ENCODE measurements at regions not wholly inside any gene's neighbourhood (a gene's known extent, or its start where the extent isn't known, plus 50 kb on each side); places are given as distances from the start of the nearest gene placed in this dataset.

DNA sequence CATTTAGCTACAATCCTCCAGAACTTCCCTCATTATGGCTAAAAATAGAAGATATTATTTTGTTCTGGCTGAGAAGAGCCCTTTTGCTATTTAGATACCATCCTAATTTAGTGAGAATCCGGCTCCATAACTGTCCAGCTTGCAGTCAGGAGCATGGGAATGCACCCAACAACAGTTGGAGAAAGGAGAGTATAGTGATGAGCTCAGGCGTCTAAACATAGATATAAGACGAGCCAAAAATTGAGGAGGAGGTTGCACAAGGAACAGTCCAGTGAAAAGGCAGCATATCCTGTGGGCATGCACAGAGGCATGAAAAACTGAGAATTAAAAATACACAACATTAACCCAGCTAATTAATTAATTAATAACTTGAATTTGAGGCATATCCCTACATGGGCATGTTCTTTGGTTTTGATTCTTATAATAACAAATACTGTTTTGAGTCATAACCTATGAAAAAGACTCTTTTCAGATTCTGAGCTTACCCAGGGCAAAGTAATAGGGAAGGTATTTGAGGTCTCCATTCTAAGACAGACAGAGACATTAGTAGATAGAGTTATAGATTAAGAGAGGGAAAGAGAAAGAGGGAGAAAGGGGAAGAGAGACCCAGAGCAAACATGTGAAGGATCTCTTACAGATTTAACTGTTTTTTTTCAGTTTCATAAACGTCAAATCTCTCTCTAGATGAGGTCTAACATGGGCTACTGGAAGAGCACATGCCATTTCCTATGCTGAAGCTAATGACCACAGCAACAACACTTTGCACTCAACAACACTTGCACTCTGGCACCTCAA is 311.2 kb downstream of the OSR1 start:
- peak overlapping the region; percentile 28 for H3K23ac ChIP-seq (ENCODE audit: low read depth, low read length)
- peaks cover 6% of the 10 kb centered on the region; the same call in 1 of the 2 replicates for H3K4me1 ChIP-seq (ENCODE audit: control insufficient read depth, insufficient read depth, low read length)
- no peak overlapping the region; the same call in 1 of the 2 replicates for H3K4me2 ChIP-seq (ENCODE audit: low read depth, low read length)
- no TSS peak for BruUV-seq (replicated peaks)
- peak overlapping the region; percentile 79; the same call in 1 of the 2 replicates for H3K18ac ChIP-seq (ENCODE audit: low read depth, low read length)
- TF ChIP-seq RFX5 (IDR thresholded peaks at IDR 0.05; ENCODE audit: low read depth, low read length): no peak
- peak; percentile 51; the same call in 1 of the 2 replicates for TF ChIP-seq CEBPB (IDR thresholded peaks at IDR 0.05; ENCODE audit: low read depth, low read length)
- DNase-seq: peak; percentile 69
- H3K9me1 ChIP-seq (ENCODE audit: insufficient read depth, low read length): 0 out of 2 replicates have a peak, but pooled peaks cover 2% of the 10 kb centered on the region
- no peaks in the 10 kb centered on the region for H3K36me3 ChIP-seq (ENCODE audit: control insufficient read depth, insufficient read depth, low read length)
- ChIA-PET POLR2A (ENCODE audit: unreplicated experiment) (no interaction called here), CTCF (interaction anchor here (1.4 kb wide), 1 partner anchor 11 kb away, joined by 5 read pairs; no protein-coding TSS in a partner anchor)
- peak overlapping the region; percentile 78 for H4K91ac ChIP-seq (ENCODE audit: insufficient read depth, low read depth, low read length)
- no peak overlapping the region; the same call in 1 of the 2 replicates for H3K56ac ChIP-seq (ENCODE audit: extremely low read depth, insufficient read depth, low read length)
- H3K4me3 ChIP-seq (ENCODE audit: insufficient read depth, low read depth, low read length): no peak overlapping the region
- H2BK15ac ChIP-seq (ENCODE audit: low read depth, low read length): peak overlapping the region; percentile 97
- no peaks in the 10 kb centered on the region for H4K20me1 ChIP-seq (ENCODE audit: insufficient read depth, low read length)
- H3K27me3 ChIP-seq (ENCODE audit: control insufficient read depth, insufficient read depth, low read length): no peaks in the 10 kb centered on the region
- ATAC-seq (ENCODE audit: low read depth): peak; percentile 80
- peak overlapping the region; percentile 73 to 94 for H4K8ac ChIP-seq (ENCODE audit: low read depth in 2 of 2, low read length in 2 of 2)
- dilution Hi-C loops (cut with HindIII; ENCODE audit: low sequenced_read_pairs, unreplicated experiment): no loop called here
- peak overlapping the region; percentile 53 for H2AK9ac ChIP-seq (replicated peaks; ENCODE audit: low read depth, low read length, poor library complexity)
- peak overlapping the region; percentile 84; the same call in 1 of the 2 replicates for H2BK120ac ChIP-seq (ENCODE audit: low read depth, low read length)
- H3K27ac ChIP-seq (ENCODE audit: insufficient read depth, low read length): 0 out of 2 replicates have a peak overlapping the region, but pooled peaks have one; percentile 2
- intact Hi-C loops (cut with micrococcal nuclease): no loop called here
- WGBS, 2 experiments (ENCODE audit: extremely low coverage in 2 of 2, insufficient read length in 1 of 2): 33% methylated on average over 1 of the region's 4 CpGs; no CpG with 5 or more reads in 1 of the 2 experiments
- H2AFZ ChIP-seq (replicated peaks; ENCODE audit: low read length, poor library complexity): peak overlapping the region; percentile 56
- no peak overlapping the region for H3K9ac ChIP-seq (ENCODE audit: low read depth, low read length)
- H4K5ac ChIP-seq (ENCODE audit: low read depth, low read length): peak overlapping the region; percentile 73; the same call in 1 of the 2 replicates
- H3K14ac ChIP-seq (replicated peaks; ENCODE audit: low read depth, low read length): peak overlapping the region; percentile 23
- peak overlapping the region; percentile 94 for H2BK20ac ChIP-seq (ENCODE audit: low read depth, low read length)
- H3K79me1 ChIP-seq (ENCODE audit: low read depth in 1 of 2, low read length in 2 of 2): no peaks in the 10 kb centered on the region
- H2AK5ac ChIP-seq (ENCODE audit: low read depth, low read length): peak overlapping the region; percentile 96
- in situ Hi-C loops (cut with MboI; ENCODE audit: low sequenced_read_pairs): no loop called here
- H3K9me3 ChIP-seq (ENCODE audit: control insufficient read depth, insufficient read depth, low read length): no peaks in the 10 kb centered on the region
- peak overlapping the region; percentile 93 for H3K4ac ChIP-seq (ENCODE audit: low read depth, low read length)
- H2BK5ac ChIP-seq (ENCODE audit: low read depth, low read length, poor library complexity, severe bottlenecking): peak overlapping the region; percentile 82

Data from IMR-90 (cell line).